MM.1S (cell line): ENCODE measurements at regions not wholly inside any gene's neighbourhood (a gene's known extent, or its start where the extent isn't known, plus 50 kb on each side); places are given as distances from the start of the nearest gene placed in this dataset.

Experiments used
- DNase-seq: peaks from one replicate; pipeline ENCODE4 v3.0.0-alpha.2; 2015
- H2AFZ ChIP-seq: fragments of 300-600 bp; sonication (generic); 2 replicates; pipeline ENCODE4 v1.6.0; 2016; ENCODE audit warnings: antibody characterized with exemption, low read length
- H3F3A ChIP-seq: fragments of 300-600 bp; sonication (generic); 2 replicates; pipeline ENCODE4 v1.6.1; 2016; ENCODE audit warnings: mild to moderate bottlenecking, antibody characterized with exemption, low read length, moderate library complexity, mixed read lengths; ENCODE audit not compliant: insufficient read depth
- H3K27ac ChIP-seq: fragments of 300-600 bp; sonication (generic); 2 replicates; pipeline ENCODE4 v1.5.1; 2016; ENCODE audit warnings: mild to moderate bottlenecking, low read length
- H3K27me3 ChIP-seq: fragments of 300-600 bp; sonication (generic); replicated peaks from 2 replicates; pipeline ENCODE4 v1.6.0; 2016; ENCODE audit warnings: low read length; ENCODE audit not compliant: insufficient read depth
- H3K36me3 ChIP-seq: fragments of 300-600 bp; sonication (generic); replicated peaks from 2 replicates; pipeline ENCODE4 v1.6.1; 2016; ENCODE audit warnings: mild to moderate bottlenecking, low read length, mixed read lengths; ENCODE audit not compliant: insufficient read depth
- H3K4me1 ChIP-seq: fragments of 300-600 bp; sonication (generic); 2 replicates; pipeline ENCODE4 v1.6.1; 2016; ENCODE audit warnings: low read length, mixed read lengths
- H3K4me2 ChIP-seq: fragments of 300-600 bp; sonication (generic); 2 replicates; pipeline ENCODE4 v1.6.0; 2016; ENCODE audit warnings: low read depth, low read length
- H3K4me3 ChIP-seq: fragments of 300-600 bp; sonication (generic); 2 replicates; pipeline ENCODE4 v1.5.1; 2016; ENCODE audit warnings: low read length, mixed read lengths
- H3K79me2 ChIP-seq: fragments of 300-600 bp; sonication (generic); 2 replicates; pipeline ENCODE4 v1.6.1; 2016; ENCODE audit warnings: mixed run types, low read length, mixed read lengths
- H3K9ac ChIP-seq: fragments of 300-600 bp; sonication (generic); 2 replicates; pipeline ENCODE4 v1.6.1; 2016; ENCODE audit warnings: low read length, mixed read lengths
- H3K9me2 ChIP-seq: fragments of 300-600 bp; sonication (generic); replicated peaks from 2 replicates; pipeline ENCODE4 v1.6.1; 2016; ENCODE audit warnings: mild to moderate bottlenecking, low read length, mixed read lengths; ENCODE audit not compliant: insufficient read depth
- H3K9me3 ChIP-seq: fragments of 300-600 bp; sonication (generic); replicated peaks from 2 replicates; pipeline ENCODE4 v1.6.1; 2016; ENCODE audit warnings: mild to moderate bottlenecking, low read length, mixed read lengths; ENCODE audit not compliant: insufficient read depth
- H4K20me1 ChIP-seq: fragments of 300-600 bp; sonication (generic); 2 replicates; pipeline ENCODE4 v1.6.1; 2016; ENCODE audit warnings: mild to moderate bottlenecking, low read length, moderate library complexity, mixed read lengths; ENCODE audit not compliant: insufficient read depth
- CTCF ChIP-seq: fragments of 300-600 bp; sonication (generic); IDR thresholded peaks from 2 replicates; pipeline ENCODE4 v1.5.1; 2016; ENCODE audit warnings: antibody characterized with exemption, low read length, mixed read lengths
- EZH2 ChIP-seq: fragments of 300-600 bp; sonication (generic); optimal IDR thresholded peaks from 2 replicates; pipeline ENCODE3; 2017; ENCODE audit warnings: low read depth, mild to moderate bottlenecking, antibody characterized with exemption, low read length, mixed read lengths
- EZH2phosphoT487 ChIP-seq: fragments of 300-600 bp; sonication (generic); IDR thresholded peaks from 2 replicates; pipeline ENCODE4 v1.6.1; 2018; ENCODE audit warnings: antibody characterized with exemption, low read length

- no peak overlapping the region for H3K4me2 ChIP-seq
- H4K20me1 ChIP-seq, result no peaks in the 10 kb centered on the region
- no peaks in the 10 kb centered on the region for H3K79me2 ChIP-seq
- DNase-seq, result no peak
- H3K9ac ChIP-seq, result no peak overlapping the region
- no peak overlapping the region for H2AFZ ChIP-seq
- H3K9me3 ChIP-seq, result no peaks in the 10 kb centered on the region
- H3K27ac ChIP-seq, result no peak overlapping the region
- no peaks in the 10 kb centered on the region for H3F3A ChIP-seq
- no peaks in the 10 kb centered on the region for H3K36me3 ChIP-seq
- H3K4me1 ChIP-seq, result no peaks in the 10 kb centered on the region
- H3K4me3 ChIP-seq, result no peak overlapping the region
- TF ChIP-seq CTCF, result no peak
- no peaks in the 10 kb centered on the region for H3K27me3 ChIP-seq
- H3K9me2 ChIP-seq, result no peaks in the 10 kb centered on the region
Measured at GRCh38 chr4:149055624-149056023, 613.4 kb upstream of the NR3C2 start.

GRCh38 chr4:149050840-149051239 lies 608.6 kb upstream of the NR3C2 start:
- H4K20me1 ChIP-seq, result no peaks in the 10 kb centered on the region
- H2AFZ ChIP-seq, result no peak overlapping the region
- TF ChIP-seq EZH2phosphoT487, result no peak
- no peak for DNase-seq
- no peak overlapping the region for H3K4me2 ChIP-seq
- H3K4me3 ChIP-seq, result no peak overlapping the region
- no peak overlapping the region for H3K27ac ChIP-seq
- H3K9me3 ChIP-seq, result no peaks in the 10 kb centered on the region
- no peaks in the 10 kb centered on the region for H3F3A ChIP-seq
- H3K4me1 ChIP-seq, result no peaks in the 10 kb centered on the region
- no peak overlapping the region for H3K9ac ChIP-seq
- H3K79me2 ChIP-seq, result no peaks in the 10 kb centered on the region
- H3K36me3 ChIP-seq, result no peaks in the 10 kb centered on the region
- H3K9me2 ChIP-seq, result no peaks in the 10 kb centered on the region
- H3K27me3 ChIP-seq, result no peaks in the 10 kb centered on the region

- H3K27me3 ChIP-seq, result no peaks in the 10 kb centered on the region
- no peaks in the 10 kb centered on the region for H3K36me3 ChIP-seq
- no peaks in the 10 kb centered on the region for H4K20me1 ChIP-seq
- H3K4me1 ChIP-seq, result no peaks in the 10 kb centered on the region
- H3K9me3 ChIP-seq, result no peaks in the 10 kb centered on the region
- H3K79me2 ChIP-seq, result no peaks in the 10 kb centered on the region
- no peak overlapping the region for H2AFZ ChIP-seq
- H3K27ac ChIP-seq, result no peak overlapping the region
- no peak for DNase-seq
- TF ChIP-seq EZH2 (no peak), CTCF (no peak), EZH2phosphoT487 (no peak)
- no peak overlapping the region for H3K9ac ChIP-seq
- no peaks in the 10 kb centered on the region for H3F3A ChIP-seq
- no peaks in the 10 kb centered on the region for H3K9me2 ChIP-seq
- H3K4me2 ChIP-seq, result no peak overlapping the region
- H3K4me3 ChIP-seq, result no peak overlapping the region
Measured at GRCh38 chr4:149048451-149049143, 606.4 kb upstream of the NR3C2 start.

GRCh38 chr4:149047368-149047767 lies 605.2 kb upstream of the NR3C2 start:
- H2AFZ ChIP-seq, result no peak overlapping the region
- no peak overlapping the region for H3K9ac ChIP-seq
- TF ChIP-seq CTCF (no peak), EZH2phosphoT487 (no peak), EZH2 (no peak)
- no peaks in the 10 kb centered on the region for H4K20me1 ChIP-seq
- no peaks in the 10 kb centered on the region for H3F3A ChIP-seq
- no peaks in the 10 kb centered on the region for H3K27me3 ChIP-seq
- no peak overlapping the region for H3K27ac ChIP-seq
- H3K79me2 ChIP-seq, result no peaks in the 10 kb centered on the region
- H3K4me3 ChIP-seq, result no peak overlapping the region
- DNase-seq, result no peak
- no peaks in the 10 kb centered on the region for H3K36me3 ChIP-seq
- H3K4me2 ChIP-seq, result no peak overlapping the region
- H3K9me3 ChIP-seq, result no peaks in the 10 kb centered on the region
- H3K4me1 ChIP-seq, result no peaks in the 10 kb centered on the region
- H3K9me2 ChIP-seq, result no peaks in the 10 kb centered on the region
